ENCODE measurements at regions not wholly inside any gene's neighbourhood (a gene's known extent, or its start where the extent isn't known, plus 50 kb on each side); places are given as distances from the start of the nearest gene placed in this dataset.
A peak's percentile ranks its signal among the peaks of the same experiment; 100 is the strongest.

GRCh38 chr17:77495575-77495974 lies 354.8 kb downstream of the SEC14L1 start:
- CTCF ChIA-PET, result interaction anchor here (0.6 to 4.5 kb wide), 7 partner anchors 11 to 164 kb away, joined by 3 to 76 read pairs (median 4); no protein-coding TSS in a partner anchor

GRCh38 chr17:77496401-77496801 lies 355.6 kb downstream of the SEC14L1 start:
- H3K4me1 Mint-ChIP-seq, result no peaks in the 10 kb centered on the region
- H3K4me3 Mint-ChIP-seq, result no peak overlapping the region
- POLR2A ChIA-PET, result no interaction called here
- ATAC-seq, result no peak
- CTCF ChIA-PET, result interaction anchor here (1.1 to 4.5 kb wide), 3 partner anchors 39 to 165 kb away, joined by 3 to 76 read pairs (median 6); no protein-coding TSS in a partner anchor
- no peak overlapping the region for H3K27ac Mint-ChIP-seq
- H3K36me3 Mint-ChIP-seq, result peaks cover 35% of the 10 kb centered on the region
- H3K9me3 Mint-ChIP-seq, result no peaks in the 10 kb centered on the region
- H3K27me3 Mint-ChIP-seq (ENCODE audit: low read depth), result no peaks in the 10 kb centered on the region
- no peak for DNase-seq (ENCODE audit: low spot score)
- no peak for TF ChIP-seq SMAD3 (CRISPR knock-in tag; IDR thresholded peaks at IDR 0.05; ENCODE audit: borderline replicate concordance)
- no peak for TF ChIP-seq E2F1 (CRISPR knock-in tag; IDR thresholded peaks at IDR 0.05)
- TF ChIP-seq ZNF532 (CRISPR knock-in tag; IDR thresholded peaks at IDR 0.05; ENCODE audit: borderline replicate concordance), result no peak
- TF ChIP-seq PREB (CRISPR knock-in tag; IDR thresholded peaks at IDR 0.05; ENCODE audit: borderline replicate concordance), result no peak
- no peak for TF ChIP-seq ZNF512 (CRISPR knock-in tag; IDR thresholded peaks at IDR 0.05; ENCODE audit: borderline replicate concordance)
- TF ChIP-seq ZMAT4 (CRISPR knock-in tag; IDR thresholded peaks at IDR 0.05), result no peak
- no peak for TF ChIP-seq GRHL2 (CRISPR knock-in tag; IDR thresholded peaks at IDR 0.05; ENCODE audit: insufficient replicate concordance, severe bottlenecking)
- TF ChIP-seq IRF1 (CRISPR knock-in tag; IDR thresholded peaks at IDR 0.05), result no peak

More at GRCh38 chr17:77495575-77495974, 354.8 kb downstream of the SEC14L1 start:
- Mint-ChIP-seq H3K4me3 (no peak overlapping the region), H3K27me3 (ENCODE audit: low read depth) (no peaks in the 10 kb centered on the region), H3K27ac (no peak overlapping the region), H3K36me3 (peaks cover 30% of the 10 kb centered on the region), H3K4me1 (no peaks in the 10 kb centered on the region), H3K9me3 (no peaks in the 10 kb centered on the region)
- POLR2A ChIA-PET, result interaction anchor here (1.6 kb wide), 1 partner anchor 66 kb away, joined by 6 read pairs; no protein-coding TSS in a partner anchor
- DNase-seq (ENCODE audit: low spot score), result peak; percentile 4
- no peak for ATAC-seq
- TF ChIP-seq JAZF1 (CRISPR knock-in tag; IDR thresholded peaks at IDR 0.05) (no peak), FOXJ3 (CRISPR knock-in tag; IDR thresholded peaks at IDR 0.05; ENCODE audit: borderline replicate concordance) (no peak), ZNF512 (CRISPR knock-in tag; IDR thresholded peaks at IDR 0.05; ENCODE audit: borderline replicate concordance) (no peak), OVOL2 (CRISPR knock-in tag; IDR thresholded peaks at IDR 0.05; ENCODE audit: borderline replicate concordance) (no peak), NR1H2 (CRISPR knock-in tag; IDR thresholded peaks at IDR 0.05) (no peak), EMX1 (CRISPR knock-in tag; IDR thresholded peaks at IDR 0.05) (no peak), TEAD1 (CRISPR knock-in tag; IDR thresholded peaks at IDR 0.05) (no peak), SOX15 (CRISPR knock-in tag; IDR thresholded peaks at IDR 0.05) (no peak), MAX (CRISPR knock-in tag; IDR thresholded peaks at IDR 0.05) (no peak), ZNF121 (CRISPR knock-in tag; IDR thresholded peaks at IDR 0.05) (no peak), IRF2 (CRISPR knock-in tag; IDR thresholded peaks at IDR 0.05; ENCODE audit: borderline replicate concordance, low read depth) (no peak), JUN (CRISPR knock-in tag; IDR thresholded peaks at IDR 0.05) (no peak), ATF2 (CRISPR knock-in tag; IDR thresholded peaks at IDR 0.05; ENCODE audit: borderline replicate concordance, low read depth) (no peak)

Measured in WTC11 (cell line).